IMR-90 (cell line): ENCODE measurements at regions not wholly inside any gene's neighbourhood (a gene's known extent, or its start where the extent isn't known, plus 50 kb on each side); places are given as distances from the start of the nearest gene placed in this dataset.

Experiments used
- ATAC-seq: fragments of 200-7000 bp; cut with Tn5 transposase; 2 replicates; pipeline ENCODE4 v1.9.1; 2020; ENCODE audit warnings: low read depth, mild to moderate bottlenecking, moderate library complexity
- BruUV-seq: library from RNA; stranded (reverse); fragments of 400-500 nt; replicated peaks from 2 replicates; lab custom pipeline; 2021; lab: Mats Ljungman, UMichigan
- CTCF ChIA-PET: fragments of 300-600 bp; formaldehyde crosslinking; extraction: SDS; loops from one replicate; lab custom pipeline; 2021; ENCODE audit warnings: antibody characterized with exemption; lab: Yijun Ruan, JAX
- POLR2A ChIA-PET: fragments of 300-600 bp; sonication (Branson Sonifier 250); formaldehyde crosslinking; loops from one replicate; lab custom pipeline; 2022; ENCODE audit warnings: antibody characterized with exemption; ENCODE audit not compliant: unreplicated experiment; lab: Charles Lee
- DNase-seq: peaks from one replicate; pipeline ENCODE4 v3.0.0; 2013
- H2AFZ ChIP-seq: replicated peaks from 2 replicates; pipeline ENCODE3; 2013; ENCODE audit warnings: low read length, mild to moderate bottlenecking; ENCODE audit not compliant: poor library complexity
- H2AK5ac ChIP-seq: 2 replicates; pipeline ENCODE4 v1.6.1; 2013; ENCODE audit warnings: low read depth, low read length, inconsistent platforms
- H2AK9ac ChIP-seq: replicated peaks from 2 replicates; pipeline ENCODE3; 2013; ENCODE audit warnings: mild to moderate bottlenecking, low read depth, low read length, moderate library complexity; ENCODE audit not compliant: poor library complexity
- H2BK120ac ChIP-seq: 2 replicates; pipeline ENCODE4 v1.6.1; 2013; ENCODE audit warnings: low read depth, low read length, inconsistent platforms
- H2BK15ac ChIP-seq: 3 replicates; pipeline ENCODE4 v1.6.1; 2013; ENCODE audit warnings: low read depth, low read length, inconsistent platforms
- H2BK20ac ChIP-seq: 2 replicates; pipeline ENCODE4 v1.6.1; 2013; ENCODE audit warnings: low read depth, mild to moderate bottlenecking, inconsistent platforms, low read length, moderate library complexity
- H2BK5ac ChIP-seq: 2 replicates; pipeline ENCODE4 v1.6.1; 2013; ENCODE audit warnings: mild to moderate bottlenecking, low read depth, low read length, inconsistent platforms; ENCODE audit not compliant: poor library complexity, severe bottlenecking
- H3K14ac ChIP-seq: replicated peaks from 2 replicates; pipeline ENCODE4 v1.6.1; 2013; ENCODE audit warnings: low read depth, low read length, inconsistent platforms
- H3K18ac ChIP-seq: 2 replicates; pipeline ENCODE4 v1.6.1; 2013; ENCODE audit warnings: low read depth, low read length, control low read depth
- H3K23ac ChIP-seq: 2 replicates; pipeline ENCODE4 v1.6.1; 2013; ENCODE audit warnings: low read depth, low read length, inconsistent platforms
- H3K27ac ChIP-seq: 2 replicates; pipeline ENCODE4 v1.5.1; 2013; ENCODE audit warnings: mild to moderate bottlenecking, control low read depth, low read length; ENCODE audit not compliant: insufficient read depth
- H3K27me3 ChIP-seq: 2 replicates; pipeline ENCODE4 v1.6.1; 2013; ENCODE audit warnings: low read length; ENCODE audit not compliant: control insufficient read depth, insufficient read depth
- H3K36me3 ChIP-seq: 2 replicates; pipeline ENCODE4 v1.6.1; 2013; ENCODE audit warnings: low read length, mixed read lengths; ENCODE audit not compliant: control insufficient read depth, insufficient read depth
- H3K4ac ChIP-seq: 2 replicates; pipeline ENCODE4 v1.6.1; 2013; ENCODE audit warnings: low read depth, low read length, inconsistent platforms
- H3K4me1 ChIP-seq: 2 replicates; pipeline ENCODE4 v1.6.1; 2013; ENCODE audit warnings: low read length, mixed read lengths; ENCODE audit not compliant: control insufficient read depth, insufficient read depth
- H3K4me2 ChIP-seq: 2 replicates; pipeline ENCODE4 v1.6.1; 2013; ENCODE audit warnings: low read depth, mild to moderate bottlenecking, control low read depth, low read length, moderate library complexity
- H3K4me3 ChIP-seq: 2 replicates; pipeline ENCODE4 v1.5.1; 2013; ENCODE audit warnings: low read depth, mild to moderate bottlenecking, control low read depth, low read length, moderate library complexity; ENCODE audit not compliant: insufficient read depth
- H3K56ac ChIP-seq: 2 replicates; pipeline ENCODE4 v1.6.1; 2013; ENCODE audit warnings: low read length, inconsistent platforms; ENCODE audit not compliant: insufficient read depth; ENCODE audit errors: extremely low read depth
- H3K79me1 ChIP-seq, 2 experiments: 2 replicates each; pipeline ENCODE4 v1.6.1; 2013; ENCODE audit warnings: low read length in 2 of 2, inconsistent platforms in 1 of 2, low read depth in 1 of 2
- H3K9ac ChIP-seq: 2 replicates; pipeline ENCODE4 v1.6.1; 2013; ENCODE audit warnings: low read depth, low read length, control low read depth
- H3K9me1 ChIP-seq: 2 replicates; pipeline ENCODE4 v1.6.1; 2013; ENCODE audit warnings: low read length, inconsistent platforms; ENCODE audit not compliant: insufficient read depth
- H3K9me3 ChIP-seq: 2 replicates; pipeline ENCODE4 v1.6.1; 2013; ENCODE audit warnings: low read length; ENCODE audit not compliant: control insufficient read depth, insufficient read depth
- H4K20me1 ChIP-seq: 2 replicates; pipeline ENCODE4 v1.6.1; 2013; ENCODE audit warnings: low read length, inconsistent platforms; ENCODE audit not compliant: insufficient read depth
- H4K5ac ChIP-seq: 2 replicates; pipeline ENCODE4 v1.6.1; 2013; ENCODE audit warnings: mild to moderate bottlenecking, low read depth, low read length, control low read depth
- H4K8ac ChIP-seq, 2 experiments: 2 replicates each; pipeline ENCODE4 v1.6.1; 2013; ENCODE audit warnings: low read depth in 2 of 2, low read length in 2 of 2, control low read depth in 1 of 2, inconsistent platforms in 1 of 2
- H4K91ac ChIP-seq: 2 replicates; pipeline ENCODE4 v1.6.1; 2013; ENCODE audit warnings: low read depth, low read length, inconsistent platforms; ENCODE audit not compliant: insufficient read depth
- CTCF ChIP-seq: conservative IDR thresholded peaks from 2 replicates; pipeline ENCODE4 v1.5.1; 2012; ENCODE audit warnings: mild to moderate bottlenecking, low read depth, low read length, improper control_type of control experiment
- SMC3 ChIP-seq: fragments of 150-350 bp; IDR thresholded peaks from 2 replicates; pipeline ENCODE4 v1.6.1; 2016; ENCODE audit warnings: low read depth, mild to moderate bottlenecking, antibody characterized with exemption, low read length, moderate library complexity
- WGBS, 2 experiments: methylation state at CpG; one replicate each; pipeline versions ENCODE4 v1.1.5 to v1.1.7; 2013; ENCODE audit warnings: missing lambda C conversion rate in 2 of 2; ENCODE audit not compliant: insufficient read length in 1 of 2; ENCODE audit errors: extremely low coverage in 2 of 2; 5-methylcytosine and 5-hydroxymethylcytosine counted together
- dilution Hi-C: fragments of 300-500 bp; cut with HindIII; formaldehyde crosslinking; loops from one replicate; pipeline ENCODE4 v1.14.3; 2018; ENCODE audit warnings: low sequenced_read_pairs; ENCODE audit not compliant: unreplicated experiment
- in situ Hi-C: fragments of 300-500 bp; cut with MboI; formaldehyde crosslinking; loops from 3 replicates; pipeline ENCODE4 v1.14.3; 2019; ENCODE audit warnings: low sequenced_read_pairs, inconsistent platforms, mixed read lengths
- intact Hi-C: fragments of 100-400 bp; cut with micrococcal nuclease; formaldehyde crosslinking; loops from 2 replicates; pipeline ENCODE4 v1.10.0; 2022

- Histone ChIP-seq H3K36me3 (no peaks in the 10 kb centered on the region), H2AK5ac (peak overlapping the region; percentile 52; the same call in 1 of the 2 replicates), H2BK20ac (peak overlapping the region; percentile 92), H3K27ac (peak overlapping the region; percentile 5; the same call in 1 of the 2 replicates), H2BK5ac (peak overlapping the region; percentile 41), H4K91ac (peak overlapping the region; percentile 71), H3K23ac (peak overlapping the region; percentile 55; the same call in 1 of the 2 replicates), H3K79me1 (no peaks in the 10 kb centered on the region), H2BK15ac (peak overlapping the region; percentile 71; the same call in 1 of the 3 replicates), H3K9me3 (no peaks in the 10 kb centered on the region), H2AFZ (peak overlapping the region; percentile 88), H3K4me2 (no peak overlapping the region), H4K20me1 (no peaks in the 10 kb centered on the region), H2AK9ac (peak overlapping the region; percentile 70), H4K8ac (peak overlapping the region in 1 of 2 experiments; percentile 71; a peak in 1 of 4 replicates), H2BK120ac (peak overlapping the region; percentile 95), H3K9me1 (peaks cover 7% of the 10 kb centered on the region; the same call in 1 of the 2 replicates), H3K27me3 (no peaks in the 10 kb centered on the region), H4K5ac (peak overlapping the region; percentile 46; the same call in 1 of the 2 replicates), H3K4ac (peak overlapping the region; percentile 88), H3K4me3 (no peak overlapping the region), H3K56ac (peak overlapping the region; percentile 27; the same call in 1 of the 2 replicates), H3K14ac (peak overlapping the region; percentile 75), H3K9ac (no peak overlapping the region), H3K4me1 (peaks cover 9% of the 10 kb centered on the region), H3K18ac (peak overlapping the region; percentile 90)
- ChIA-PET POLR2A (interaction anchor here (0.6 kb wide), 1 partner anchor 15 kb away, joined by 9 read pairs; no protein-coding TSS in a partner anchor), CTCF (interaction anchor here (0.6 to 1.2 kb wide), 3 partner anchors 18 to 59 kb away, joined by 3 to 5 read pairs (median 3); no protein-coding TSS in a partner anchor)
- no TSS peak for BruUV-seq
- 0 out of 2 replicates have a peak, but pooled peaks have one; percentile 4 for TF ChIP-seq CTCF
- TF ChIP-seq SMC3: no peak
- WGBS, 2 experiments: 27% methylated on average over 3 of the region's 14 CpGs; no CpG with 5 or more reads in 1 of the 2 experiments
- DNase-seq (peak; percentile 68), ATAC-seq (peak; percentile 93)
- intact Hi-C loops: no loop called here
- in situ Hi-C loops: no loop called here
- dilution Hi-C loops: no loop called here
Observed at GRCh38 chr13:110023729-110024644, 237.6 kb upstream of the IRS2 start.
